Panc1 (cell line): ENCODE measurements at regions not wholly inside any gene's neighbourhood (a gene's known extent, or its start where the extent isn't known, plus 50 kb on each side); places are given as distances from the start of the nearest gene placed in this dataset.

Experiments used
- ATAC-seq: fragments of 200-7000 bp; cut with Tn5 transposase; 2 replicates; pipeline ENCODE4 v1.9.1; 2020; ENCODE audit warnings: mild to moderate bottlenecking, moderate library complexity
- BruUV-seq: library from RNA; stranded (reverse); fragments of 400-500 nt; replicated peaks from 2 replicates; lab custom pipeline; 2021; lab: Mats Ljungman, UMichigan
- CTCF ChIA-PET: fragments of 300-600 bp; sonication (Branson Sonifier 250); formaldehyde crosslinking; loops from one replicate; lab custom pipeline; 2022; ENCODE audit warnings: antibody characterized with exemption; lab: Charles Lee
- POLR2A ChIA-PET: fragments of 300-600 bp; sonication (Branson Sonifier 250); formaldehyde crosslinking; loops from one replicate; lab custom pipeline; 2022; ENCODE audit warnings: antibody characterized with exemption; lab: Charles Lee
- DNase-seq: peaks from one replicate; pipeline ENCODE4 v3.0.0-alpha.2; 2010; ENCODE audit warnings: low read depth, low spot score
- H3K27ac ChIP-seq: 2 replicates; pipeline ENCODE4 v1.5.1; 2011; ENCODE audit warnings: mild to moderate bottlenecking, low read length, inconsistent platforms
- H3K27me3 ChIP-seq: fragments of 200-500 bp; sonication (Bioruptor generic); 2 replicates; pipeline ENCODE4 v1.6.0; 2014; ENCODE audit warnings: low read length, inconsistent platforms; ENCODE audit not compliant: control insufficient read depth, insufficient read depth
- H3K36me3 ChIP-seq: fragments of 200-500 bp; sonication (Bioruptor generic); 2 replicates; pipeline ENCODE4 v1.5.1; 2014; ENCODE audit warnings: inconsistent platforms, mild to moderate bottlenecking, low read length, moderate library complexity; ENCODE audit not compliant: control insufficient read depth, insufficient read depth
- H3K4me1 ChIP-seq: 2 replicates; pipeline ENCODE4 v1.5.1; 2011; ENCODE audit warnings: inconsistent platforms, mild to moderate bottlenecking, low read length, moderate library complexity; ENCODE audit not compliant: control insufficient read depth, insufficient read depth
- H3K4me3 ChIP-seq, 2 experiments: 2 replicates each; pipeline ENCODE4 v1.5.1; 2011 to 2012; ENCODE audit warnings: low read depth in 2 of 2, low read length in 2 of 2, mild to moderate bottlenecking in 2 of 2, inconsistent platforms in 1 of 2, moderate library complexity in 1 of 2
- H3K9me3 ChIP-seq: fragments of 200-500 bp; sonication (Bioruptor generic); 2 replicates; pipeline ENCODE4 v1.5.1; 2014; ENCODE audit warnings: low read depth, mild to moderate bottlenecking, inconsistent platforms, low read length, moderate library complexity; ENCODE audit not compliant: control insufficient read depth, insufficient read depth
- POLR2AphosphoS5 ChIP-seq: IDR thresholded peaks from 2 replicates; pipeline ENCODE4 v1.6.1; 2012; ENCODE audit warnings: mild to moderate bottlenecking, low read depth, low read length, moderate library complexity
- SIN3A ChIP-seq: IDR thresholded peaks from 2 replicates; pipeline ENCODE4 v1.6.1; 2012; ENCODE audit warnings: low read depth, mild to moderate bottlenecking, low read length, moderate library complexity, borderline replicate concordance; ENCODE audit not compliant: insufficient read depth
- TCF7L2 ChIP-seq: IDR thresholded peaks from 2 replicates; pipeline ENCODE4 v1.6.1; 2011; ENCODE audit warnings: mild to moderate bottlenecking, low read depth, low read length, inconsistent platforms
- in situ Hi-C: cut with HindIII; loops from 2 replicates; pipeline ENCODE4 v1.10.0; 2016; ENCODE audit warnings: low sequenced_read_pairs, low pct_unique_long_range_greater_than_20kb
- intact Hi-C: fragments of 100-400 bp; cut with micrococcal nuclease; formaldehyde crosslinking; loops from one replicate; pipeline ENCODE4 v1.10.0; 2022; ENCODE audit not compliant: unreplicated experiment
- TF ChIP-seq, protein P1 (sequence below), 2 experiments: IDR thresholded peaks; 2 replicates each; pipeline ENCODE4 v1.6.1; 2011 to 2012; ENCODE audit warnings: low read depth in 2 of 2, control low read depth in 1 of 2, low read length in 1 of 2, mild to moderate bottlenecking in 1 of 2, moderate library complexity in 1 of 2; ENCODE audit not compliant: insufficient read depth in 1 of 2
- TF ChIP-seq, protein P2 (sequence below): fragments of 450-650 bp; IDR thresholded peaks from 2 replicates; pipeline ENCODE4 v1.5.1; 2017; ENCODE audit warnings: mild to moderate bottlenecking

DNA sequence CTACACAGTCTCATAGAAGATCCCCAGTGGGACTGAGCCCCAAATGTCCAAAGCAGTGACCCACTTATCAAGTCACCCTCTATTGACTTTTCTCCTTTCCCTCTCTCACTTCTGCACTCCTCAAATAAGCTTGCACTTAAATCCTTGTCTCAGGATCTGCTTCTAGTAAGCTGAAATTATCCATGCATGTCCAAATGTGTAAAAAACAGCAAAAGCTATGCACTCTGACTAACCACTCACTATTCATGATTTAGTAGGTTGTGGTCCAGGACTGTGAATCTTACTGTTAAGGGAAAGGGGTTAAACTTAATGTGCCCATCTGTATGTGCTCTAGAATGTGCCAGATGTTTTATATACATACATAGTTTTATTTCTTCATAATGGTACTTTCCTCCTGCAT is 115.4 kb downstream of the SCG2 start:
- peaks cover 3% of the 10 kb centered on the region; the same call in 1 of the 2 replicates for H3K9me3 ChIP-seq
- TF ChIP-seq, protein P1, sequence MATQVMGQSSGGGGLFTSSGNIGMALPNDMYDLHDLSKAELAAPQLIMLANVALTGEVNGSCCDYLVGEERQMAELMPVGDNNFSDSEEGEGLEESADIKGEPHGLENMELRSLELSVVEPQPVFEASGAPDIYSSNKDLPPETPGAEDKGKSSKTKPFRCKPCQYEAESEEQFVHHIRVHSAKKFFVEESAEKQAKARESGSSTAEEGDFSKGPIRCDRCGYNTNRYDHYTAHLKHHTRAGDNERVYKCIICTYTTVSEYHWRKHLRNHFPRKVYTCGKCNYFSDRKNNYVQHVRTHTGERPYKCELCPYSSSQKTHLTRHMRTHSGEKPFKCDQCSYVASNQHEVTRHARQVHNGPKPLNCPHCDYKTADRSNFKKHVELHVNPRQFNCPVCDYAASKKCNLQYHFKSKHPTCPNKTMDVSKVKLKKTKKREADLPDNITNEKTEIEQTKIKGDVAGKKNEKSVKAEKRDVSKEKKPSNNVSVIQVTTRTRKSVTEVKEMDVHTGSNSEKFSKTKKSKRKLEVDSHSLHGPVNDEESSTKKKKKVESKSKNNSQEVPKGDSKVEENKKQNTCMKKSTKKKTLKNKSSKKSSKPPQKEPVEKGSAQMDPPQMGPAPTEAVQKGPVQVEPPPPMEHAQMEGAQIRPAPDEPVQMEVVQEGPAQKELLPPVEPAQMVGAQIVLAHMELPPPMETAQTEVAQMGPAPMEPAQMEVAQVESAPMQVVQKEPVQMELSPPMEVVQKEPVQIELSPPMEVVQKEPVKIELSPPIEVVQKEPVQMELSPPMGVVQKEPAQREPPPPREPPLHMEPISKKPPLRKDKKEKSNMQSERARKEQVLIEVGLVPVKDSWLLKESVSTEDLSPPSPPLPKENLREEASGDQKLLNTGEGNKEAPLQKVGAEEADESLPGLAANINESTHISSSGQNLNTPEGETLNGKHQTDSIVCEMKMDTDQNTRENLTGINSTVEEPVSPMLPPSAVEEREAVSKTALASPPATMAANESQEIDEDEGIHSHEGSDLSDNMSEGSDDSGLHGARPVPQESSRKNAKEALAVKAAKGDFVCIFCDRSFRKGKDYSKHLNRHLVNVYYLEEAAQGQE (IDR thresholded peaks at IDR 0.05; ENCODE audit: insufficient read depth in 1 of 2, low read depth in 2 of 2, low read length in 1 of 2) = no peak
- no peak for TF ChIP-seq TCF7L2
- TF ChIP-seq SIN3A = no peak
- TF ChIP-seq, protein P2, sequence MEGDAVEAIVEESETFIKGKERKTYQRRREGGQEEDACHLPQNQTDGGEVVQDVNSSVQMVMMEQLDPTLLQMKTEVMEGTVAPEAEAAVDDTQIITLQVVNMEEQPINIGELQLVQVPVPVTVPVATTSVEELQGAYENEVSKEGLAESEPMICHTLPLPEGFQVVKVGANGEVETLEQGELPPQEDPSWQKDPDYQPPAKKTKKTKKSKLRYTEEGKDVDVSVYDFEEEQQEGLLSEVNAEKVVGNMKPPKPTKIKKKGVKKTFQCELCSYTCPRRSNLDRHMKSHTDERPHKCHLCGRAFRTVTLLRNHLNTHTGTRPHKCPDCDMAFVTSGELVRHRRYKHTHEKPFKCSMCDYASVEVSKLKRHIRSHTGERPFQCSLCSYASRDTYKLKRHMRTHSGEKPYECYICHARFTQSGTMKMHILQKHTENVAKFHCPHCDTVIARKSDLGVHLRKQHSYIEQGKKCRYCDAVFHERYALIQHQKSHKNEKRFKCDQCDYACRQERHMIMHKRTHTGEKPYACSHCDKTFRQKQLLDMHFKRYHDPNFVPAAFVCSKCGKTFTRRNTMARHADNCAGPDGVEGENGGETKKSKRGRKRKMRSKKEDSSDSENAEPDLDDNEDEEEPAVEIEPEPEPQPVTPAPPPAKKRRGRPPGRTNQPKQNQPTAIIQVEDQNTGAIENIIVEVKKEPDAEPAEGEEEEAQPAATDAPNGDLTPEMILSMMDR = no peak
- TF ChIP-seq POLR2AphosphoS5 = no peak
- ATAC-seq (no peak), DNase-seq (no peak)
- no peak overlapping the region for H3K27ac ChIP-seq
- POLR2A ChIA-PET = no interaction called here
- no peaks in the 10 kb centered on the region for H3K27me3 ChIP-seq
- intact Hi-C loops = no loop called here
- H3K4me1 ChIP-seq = no peaks in the 10 kb centered on the region
- no peaks in the 10 kb centered on the region for H3K36me3 ChIP-seq
- no peak overlapping the region for H3K4me3 ChIP-seq
- BruUV-seq = no TSS peak
- CTCF ChIA-PET = no interaction called here
- in situ Hi-C loops = no loop called here

DNA sequence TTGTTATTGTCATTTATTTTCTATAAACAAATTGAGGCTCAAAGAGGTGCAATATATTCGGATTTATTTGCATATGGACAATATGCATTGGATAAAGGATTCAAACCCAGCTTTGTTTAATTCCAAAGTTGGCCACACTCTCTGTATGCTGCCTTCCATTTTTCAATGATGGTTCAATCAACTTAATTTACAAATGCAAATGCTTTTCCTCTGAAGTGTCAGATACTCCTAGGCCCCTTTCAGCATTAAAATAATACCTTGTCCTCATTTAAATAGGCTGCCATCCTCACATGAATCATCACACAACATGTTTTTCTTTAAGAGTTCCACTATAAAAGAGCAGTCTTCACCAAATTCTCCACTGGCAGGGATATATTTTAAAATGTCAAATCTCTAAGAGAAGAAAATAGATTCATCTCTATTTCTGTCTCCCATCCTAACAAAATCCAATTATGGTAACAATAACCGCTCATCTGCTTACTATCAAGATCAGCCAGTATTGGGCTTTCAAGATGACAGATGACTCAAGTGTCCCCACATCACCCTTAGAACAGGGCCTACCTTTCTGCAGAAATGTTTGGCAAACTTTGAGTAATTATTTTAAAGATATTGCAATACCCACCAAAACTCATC is 114.8 kb downstream of the SCG2 start:
- Histone ChIP-seq H3K9me3 (peaks cover 3% of the 10 kb centered on the region; the same call in 1 of the 2 replicates), H3K4me3 (no peak overlapping the region), H3K4me1 (no peaks in the 10 kb centered on the region), H3K36me3 (no peaks in the 10 kb centered on the region), H3K27me3 (no peaks in the 10 kb centered on the region), H3K27ac (no peak overlapping the region)
- DNase-seq (no peak), ATAC-seq (no peak)
- BruUV-seq = no TSS peak
- in situ Hi-C loops = no loop called here
- CTCF ChIA-PET = no interaction called here
- TF ChIP-seq, protein P1 (IDR thresholded peaks at IDR 0.05; ENCODE audit: insufficient read depth in 1 of 2, low read depth in 2 of 2, low read length in 1 of 2) = no peak
- TF ChIP-seq TCF7L2 (no peak), SIN3A (no peak), POLR2AphosphoS5 (no peak)
- TF ChIP-seq, protein P2 = no peak
- POLR2A ChIA-PET = no interaction called here
- intact Hi-C loops = no loop called here
